H1 (cell line): ENCODE measurements at regions not wholly inside any gene's neighbourhood (a gene's known extent, or its start where the extent isn't known, plus 50 kb on each side); places are given as distances from the start of the nearest gene placed in this dataset.

Experiments
- CTCF ChIA-PET: fragments of 300-600 bp; sonication (Branson Sonifier 250); formaldehyde crosslinking; loops from one replicate; lab custom pipeline; 2021; ENCODE audit not compliant: partially characterized antibody; lab: Charles Lee
- POLR2A ChIA-PET: fragments of 300-600 bp; sonication (Branson Sonifier 250); formaldehyde crosslinking; loops from one replicate; lab custom pipeline; 2021; ENCODE audit warnings: inconsistent platforms; ENCODE audit not compliant: partially characterized antibody; lab: Charles Lee
- DNase-seq, 2 experiments: peaks; one replicate each; pipeline versions ENCODE4 v3.0.0 to v3.0.0-alpha.2; 2010 to 2022; ENCODE audit warnings: low spot score in 2 of 2, low read depth in 1 of 2, mixed read lengths in 1 of 2
- FAIRE-seq: peaks from 2 replicates; lab custom pipeline; 2011; peaks lifted over from hg19 to GRCh38; lab: Jason Lieb, UNC
- H2AFZ ChIP-seq: 2 replicates; pipeline ENCODE4 v1.8.1; 2012; ENCODE audit warnings: low read length, inconsistent platforms
- H2AK5ac ChIP-seq: 2 replicates; pipeline ENCODE4 v1.6.1; 2013; ENCODE audit warnings: low read depth, low read length
- H2BK120ac ChIP-seq: replicated peaks from 2 replicates; pipeline ENCODE3; 2013; ENCODE audit warnings: low read depth, low read length, inconsistent platforms
- H2BK12ac ChIP-seq: 2 replicates; pipeline ENCODE4 v1.6.1; 2013; ENCODE audit warnings: low read depth, low read length
- H2BK15ac ChIP-seq: 2 replicates; pipeline ENCODE4 v1.6.1; 2013; ENCODE audit warnings: low read length
- H2BK20ac ChIP-seq: 2 replicates; pipeline ENCODE4 v1.6.1; 2013; ENCODE audit warnings: low read length
- H2BK5ac ChIP-seq: 2 replicates; pipeline ENCODE4 v1.6.1; 2013; ENCODE audit warnings: low read depth, low read length
- H3K14ac ChIP-seq: 2 replicates; pipeline ENCODE4 v1.6.1; 2013; ENCODE audit warnings: inconsistent platforms; ENCODE audit not compliant: insufficient read length
- H3K18ac ChIP-seq: 2 replicates; pipeline ENCODE4 v1.6.1; 2013; ENCODE audit warnings: low read length; ENCODE audit errors: extremely low read depth
- H3K23ac ChIP-seq: 2 replicates; pipeline ENCODE4 v1.6.1; 2013; ENCODE audit warnings: inconsistent platforms; ENCODE audit not compliant: insufficient read length
- H3K23me2 ChIP-seq: 2 replicates; pipeline ENCODE4 v1.6.1; 2013; ENCODE audit warnings: low read depth, low read length
- H3K27ac ChIP-seq: 2 replicates; pipeline ENCODE4 v1.6.1; 2011; ENCODE audit warnings: low read depth, low read length, inconsistent platforms
- H3K27me3 ChIP-seq, 4 experiments: replicated peaks in 1 of 4; 1 replicate in 1 of 4; 2 replicates in 3 of 4; pipeline versions ENCODE4 v1.6.1 to v1.8.1; 2011 to 2013; ENCODE audit warnings: low read length in 3 of 4, mild to moderate bottlenecking in 3 of 4, inconsistent platforms in 2 of 4, mixed read lengths in 2 of 4, moderate library complexity in 1 of 4; ENCODE audit not compliant: control insufficient read depth in 3 of 4, insufficient read depth in 3 of 4; ENCODE audit errors: extremely low read depth in 1 of 4
- H3K36me3 ChIP-seq, 4 experiments: 2 replicates each; pipeline versions ENCODE4 v1.6.1 to v1.8.1; 2011 to 2013; ENCODE audit warnings: mild to moderate bottlenecking in 4 of 4, low read length in 3 of 4, moderate library complexity in 2 of 4, control low read depth in 1 of 4, inconsistent platforms in 1 of 4; ENCODE audit not compliant: insufficient read depth in 4 of 4, control insufficient read depth in 2 of 4
- H3K4ac ChIP-seq: replicated peaks from 2 replicates; pipeline ENCODE3; 2013; ENCODE audit warnings: low read length, low read depth, mixed read lengths, inconsistent platforms; ENCODE audit not compliant: insufficient read length
- H3K4me1 ChIP-seq, 4 experiments: replicated peaks in 1 of 4; 1 replicate in 1 of 4; 2 replicates in 3 of 4; pipeline versions ENCODE4 v1.6.1 to v1.8.1; 2011 to 2013; ENCODE audit warnings: low read length in 3 of 4, inconsistent platforms in 2 of 4, mixed read lengths in 1 of 4; ENCODE audit not compliant: insufficient read depth in 4 of 4, control insufficient read depth in 3 of 4
- H3K4me2 ChIP-seq, 2 experiments: 2 replicates each; pipeline versions ENCODE4 v1.6.1 to v1.8.1; 2011 to 2013; ENCODE audit warnings: low read depth in 2 of 2, low read length in 2 of 2, control low read depth in 1 of 2, inconsistent platforms in 1 of 2, mild to moderate bottlenecking in 1 of 2; ENCODE audit not compliant: insufficient read depth in 1 of 2
- H3K4me3 ChIP-seq, 4 experiments: fragments of 200-600, 300-600 bp in 1 of 4; sonication (generic), shearing (Covaris generic), sonication (Bioruptor Twin) in 1 of 4; 2 replicates each; pipeline versions ENCODE4 v1.5.1 to v1.8.1; 2011 to 2016; ENCODE audit warnings: low read length in 4 of 4, low read depth in 3 of 4, control low read depth in 2 of 4, inconsistent platforms in 2 of 4, mild to moderate bottlenecking in 2 of 4, mixed read lengths in 1 of 4, moderate library complexity in 1 of 4; ENCODE audit not compliant: insufficient read depth in 2 of 4; ENCODE audit errors: extremely low read depth in 1 of 4
- H3K56ac ChIP-seq: replicated peaks from 2 replicates; pipeline ENCODE3; 2013; ENCODE audit warnings: low read depth, mild to moderate bottlenecking, mixed read lengths, low read length, inconsistent platforms; ENCODE audit not compliant: insufficient read length
- H3K79me1 ChIP-seq: 2 replicates; pipeline ENCODE4 v1.6.1; 2013; ENCODE audit warnings: low read depth, low read length, control low read depth
- H3K79me2 ChIP-seq, 2 experiments: 2 replicates each; pipeline versions ENCODE4 v1.6.1 to v1.8.1; 2012 to 2013; ENCODE audit warnings: low read length in 2 of 2, mild to moderate bottlenecking in 2 of 2, inconsistent platforms in 1 of 2; ENCODE audit not compliant: insufficient read depth in 2 of 2, control insufficient read depth in 1 of 2
- H3K9ac ChIP-seq, 4 experiments: replicated peaks in 1 of 4; 1 replicate in 1 of 4; 2 replicates in 3 of 4; pipeline versions ENCODE4 v1.6.1 to v1.8.1; 2011 to 2013; ENCODE audit warnings: low read depth in 3 of 4, low read length in 3 of 4, control low read depth in 2 of 4, mild to moderate bottlenecking in 2 of 4, moderate library complexity in 2 of 4, inconsistent platforms in 1 of 4; ENCODE audit errors: extremely low read depth in 1 of 4
- H3K9me3 ChIP-seq, 2 experiments: 2 replicates each; pipeline versions ENCODE4 v1.6.1 to v1.8.1; 2012 to 2013; ENCODE audit warnings: mild to moderate bottlenecking in 2 of 2, moderate library complexity in 2 of 2, control low read depth in 1 of 2, inconsistent platforms in 1 of 2, low read depth in 1 of 2, low read length in 1 of 2, mixed read lengths in 1 of 2; ENCODE audit not compliant: insufficient read depth in 2 of 2
- H4K20me1 ChIP-seq, 2 experiments: replicated peaks in 1 of 2; 2 replicates each; pipeline versions ENCODE3 to v1.8.1; 2011 to 2013; ENCODE audit warnings: inconsistent platforms in 2 of 2, low read length in 2 of 2, mild to moderate bottlenecking in 1 of 2; ENCODE audit not compliant: insufficient read depth in 2 of 2, control insufficient read depth in 1 of 2
- H4K5ac ChIP-seq: 2 replicates; pipeline ENCODE4 v1.6.1; 2013; ENCODE audit warnings: low read length, low read depth, mixed read lengths, inconsistent platforms; ENCODE audit not compliant: insufficient read length
- H4K8ac ChIP-seq: 2 replicates; pipeline ENCODE4 v1.8.0; 2013; ENCODE audit warnings: mild to moderate bottlenecking, moderate library complexity, low read length, inconsistent platforms; ENCODE audit not compliant: insufficient read depth; ENCODE audit errors: extremely low read depth
- H4K91ac ChIP-seq: replicated peaks from 2 replicates; pipeline ENCODE3; 2013; ENCODE audit warnings: low read length, mixed read lengths, inconsistent platforms; ENCODE audit not compliant: insufficient read length
- ASH2L ChIP-seq: fragments of 200-600, 300-600 bp; sonication (generic); IDR thresholded peaks from one replicate; pipeline ENCODE4 v1.7.1; 2017; ENCODE audit warnings: low read length
- BACH1 ChIP-seq: IDR thresholded peaks from 2 replicates; pipeline ENCODE4 v1.6.1; 2012; ENCODE audit warnings: low read length, improper control_type of control experiment
- BRCA1 ChIP-seq: IDR thresholded peaks from 2 replicates; pipeline ENCODE4 v1.6.1; 2012; ENCODE audit warnings: low read depth, low read length, improper control_type of control experiment
- CHD1 ChIP-seq: IDR thresholded peaks from 2 replicates; pipeline ENCODE4 v1.6.1; 2012; ENCODE audit warnings: low read depth, low read length, improper control_type of control experiment
- CTBP2 ChIP-seq: IDR thresholded peaks from 2 replicates; pipeline ENCODE4 v1.7.0; 2011; ENCODE audit warnings: borderline replicate concordance, mild to moderate bottlenecking, moderate library complexity, mixed read lengths, low read length; ENCODE audit not compliant: insufficient read depth, insufficient read length
- E2F6 ChIP-seq: IDR thresholded peaks from 2 replicates; pipeline ENCODE4 v1.6.1; 2012; ENCODE audit warnings: inconsistent platforms
- HDAC6 ChIP-seq: IDR thresholded peaks from one replicate; pipeline ENCODE4 v1.7.1; 2012; ENCODE audit warnings: low read depth, mild to moderate bottlenecking, inconsistent platforms, low read length, moderate library complexity
- KDM5A ChIP-seq: fragments of 200-600 bp; IDR thresholded peaks from 2 replicates; pipeline ENCODE4 v1.7.1; 2012; ENCODE audit warnings: mild to moderate bottlenecking, low read length, inconsistent platforms, mixed read lengths
- MAFK ChIP-seq: IDR thresholded peaks from 2 replicates; pipeline ENCODE4 v1.6.1; 2012; ENCODE audit warnings: low read depth, mild to moderate bottlenecking, improper control_type of control experiment, low read length
- NANOG ChIP-seq: IDR thresholded peaks from 2 replicates; pipeline ENCODE4 v1.6.1; 2011; ENCODE audit warnings: low read length, low read depth, mild to moderate bottlenecking, inconsistent platforms; ENCODE audit not compliant: insufficient read depth, poor library complexity, severe bottlenecking
- RNF2 ChIP-seq: fragments of 200-900, 300-1000 bp; sonication (generic); IDR thresholded peaks from 2 replicates; pipeline ENCODE4 v1.7.1; 2016; ENCODE audit warnings: borderline replicate concordance, low read depth, mild to moderate bottlenecking, antibody characterized with exemption, low read length; ENCODE audit not compliant: poor library complexity, severe bottlenecking; ENCODE audit errors: missing control alignments
- SRF ChIP-seq: IDR thresholded peaks from 2 replicates; pipeline ENCODE4 v1.6.1; 2011; ENCODE audit warnings: mild to moderate bottlenecking, low read depth, low read length, moderate library complexity
- TAF1 ChIP-seq: IDR thresholded peaks from 2 replicates; pipeline ENCODE4 v1.6.1; 2011; ENCODE audit warnings: mild to moderate bottlenecking, low read depth, low read length
- TAF7 ChIP-seq: optimal IDR thresholded peaks from 2 replicates; pipeline ENCODE3; 2011; ENCODE audit warnings: low read depth, mild to moderate bottlenecking, inconsistent platforms, low read length, moderate library complexity, borderline replicate concordance
- TCF12 ChIP-seq: IDR thresholded peaks from 2 replicates; pipeline ENCODE4 v1.6.1; 2011; ENCODE audit warnings: low read depth, mild to moderate bottlenecking, low read length
- WGBS, 2 experiments: shearing (Covaris generic) in 1 of 2; methylation state at CpG; one replicate each; pipeline versions ENCODE4 v1.1.6 to v1.1.7; 2013 to 2015; ENCODE audit warnings: low lambda C conversion rate in 2 of 2, mixed read lengths in 2 of 2, inconsistent platforms in 1 of 2, low coverage in 1 of 2, missing lambda C conversion rate in 1 of 2; ENCODE audit not compliant: insufficient replicate concordance in 2 of 2, insufficient coverage in 1 of 2, insufficient read length in 1 of 2; ENCODE audit errors: extremely low coverage in 1 of 2, missing lambda C conversion rate in 1 of 2; 5-methylcytosine and 5-hydroxymethylcytosine counted together

GRCh38 chr16:59260892-59261291 lies 526.8 kb upstream of the GOT2 start:
- H3K27me3 ChIP-seq, result no peaks in the 10 kb centered on the region
- no peak overlapping the region for H2BK120ac ChIP-seq
- H3K56ac ChIP-seq, result no peak overlapping the region
- no peak overlapping the region for H2BK15ac ChIP-seq
- no peak overlapping the region for H3K18ac ChIP-seq
- H3K23me2 ChIP-seq, result no peaks in the 10 kb centered on the region; the same call in 1 of the 2 replicates
- ChIA-PET POLR2A (no interaction called here), CTCF (interaction anchor here (0.6 kb wide), 1 partner anchor 175 kb away, joined by 3 read pairs; no protein-coding TSS in a partner anchor)
- H3K27ac ChIP-seq, result no peak overlapping the region
- H2AFZ ChIP-seq, result no peak overlapping the region
- H2BK5ac ChIP-seq, result no peak overlapping the region
- H3K79me1 ChIP-seq, result no peaks in the 10 kb centered on the region
- H3K79me2 ChIP-seq, result no peaks in the 10 kb centered on the region
- no peak overlapping the region for H4K8ac ChIP-seq
- no peaks in the 10 kb centered on the region for H3K36me3 ChIP-seq
- H2BK20ac ChIP-seq, result no peak overlapping the region
- no peaks in the 10 kb centered on the region for H4K20me1 ChIP-seq
- no peak overlapping the region for H2BK12ac ChIP-seq
- 89% methylated on average over 4 of the region's 4 CpGs; no CpG with 5 or more reads in 1 of the 2 experiments for WGBS, 2 experiments
- no peak overlapping the region for H3K23ac ChIP-seq
- H3K4me3 ChIP-seq, result no peak overlapping the region
- FAIRE-seq (no peak), DNase-seq (no peak)
- no peak overlapping the region for H3K9ac ChIP-seq
- H3K4me2 ChIP-seq, result no peak overlapping the region
- H4K91ac ChIP-seq, result no peak overlapping the region
- no peaks in the 10 kb centered on the region for H3K4me1 ChIP-seq
- no peak overlapping the region for H2AK5ac ChIP-seq
- no peak overlapping the region for H3K14ac ChIP-seq
- H4K5ac ChIP-seq, result no peak overlapping the region
- H3K4ac ChIP-seq, result no peak overlapping the region
- H3K9me3 ChIP-seq, result no peaks in the 10 kb centered on the region
- TF ChIP-seq TAF1 (no peak), MAFK (no peak), SRF (no peak), HDAC6 (no peak), CTBP2 (no peak), BRCA1 (no peak), TAF7 (no peak), NANOG (no peak), ASH2L (no peak), RNF2 (no peak), E2F6 (no peak), CHD1 (no peak), KDM5A (no peak), BACH1 (no peak), TCF12 (no peak)
